ENCODE measurements at regions not wholly inside any gene's neighbourhood (a gene's known extent, or its start where the extent isn't known, plus 50 kb on each side); places are given as distances from the start of the nearest gene placed in this dataset.

DNA sequence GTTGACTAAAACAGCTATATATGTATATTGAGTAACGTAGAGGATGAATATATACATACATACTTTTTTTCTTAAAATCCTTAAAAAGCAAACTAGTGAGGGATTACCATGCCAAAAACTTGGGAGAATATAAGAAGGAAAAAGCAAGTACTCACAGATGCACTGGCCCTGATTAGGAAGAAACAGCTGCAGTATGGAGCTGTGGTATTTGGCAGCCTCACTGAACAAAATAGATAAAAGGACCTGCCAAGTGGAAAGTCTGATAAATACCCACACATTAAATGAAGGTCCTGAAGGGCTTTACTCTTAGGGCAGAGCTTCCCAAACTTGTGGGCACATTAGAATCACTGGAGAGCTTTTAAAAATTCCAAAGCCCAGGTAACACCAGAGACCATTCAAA, 80.6 kb downstream of the FEM1C start:
- TF ChIP-seq, protein P1, sequence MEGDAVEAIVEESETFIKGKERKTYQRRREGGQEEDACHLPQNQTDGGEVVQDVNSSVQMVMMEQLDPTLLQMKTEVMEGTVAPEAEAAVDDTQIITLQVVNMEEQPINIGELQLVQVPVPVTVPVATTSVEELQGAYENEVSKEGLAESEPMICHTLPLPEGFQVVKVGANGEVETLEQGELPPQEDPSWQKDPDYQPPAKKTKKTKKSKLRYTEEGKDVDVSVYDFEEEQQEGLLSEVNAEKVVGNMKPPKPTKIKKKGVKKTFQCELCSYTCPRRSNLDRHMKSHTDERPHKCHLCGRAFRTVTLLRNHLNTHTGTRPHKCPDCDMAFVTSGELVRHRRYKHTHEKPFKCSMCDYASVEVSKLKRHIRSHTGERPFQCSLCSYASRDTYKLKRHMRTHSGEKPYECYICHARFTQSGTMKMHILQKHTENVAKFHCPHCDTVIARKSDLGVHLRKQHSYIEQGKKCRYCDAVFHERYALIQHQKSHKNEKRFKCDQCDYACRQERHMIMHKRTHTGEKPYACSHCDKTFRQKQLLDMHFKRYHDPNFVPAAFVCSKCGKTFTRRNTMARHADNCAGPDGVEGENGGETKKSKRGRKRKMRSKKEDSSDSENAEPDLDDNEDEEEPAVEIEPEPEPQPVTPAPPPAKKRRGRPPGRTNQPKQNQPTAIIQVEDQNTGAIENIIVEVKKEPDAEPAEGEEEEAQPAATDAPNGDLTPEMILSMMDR (IDR thresholded peaks at IDR 0.05; ENCODE audit: low read length), result no peak
- no peak for TF ChIP-seq EZH2 (IDR thresholded peaks at IDR 0.05; ENCODE audit: borderline replicate concordance, low read length)

All from OCI-LY1 (cell line).